ENCODE measurements at regions not wholly inside any gene's neighbourhood (a gene's known extent, or its start where the extent isn't known, plus 50 kb on each side); places are given as distances from the start of the nearest gene placed in this dataset.
"Not testable (repeated sequence)": the region's sequence is repeated elsewhere in the genome, so short reads cannot be mapped to it uniquely, and the experiment has no call there.

- no peak for FAIRE-seq
These were observed 165.9 kb upstream of the MARCKS start for GRCh38 chr6:113691260-113691656.

- FAIRE-seq: no peak
These were observed 163.3 kb upstream of the MARCKS start for GRCh38 chr6:113693851-113694250.

GRCh38 chr6:113694278-113695077, 162.7 kb upstream of the MARCKS start:
- FAIRE-seq: no peak

DNA sequence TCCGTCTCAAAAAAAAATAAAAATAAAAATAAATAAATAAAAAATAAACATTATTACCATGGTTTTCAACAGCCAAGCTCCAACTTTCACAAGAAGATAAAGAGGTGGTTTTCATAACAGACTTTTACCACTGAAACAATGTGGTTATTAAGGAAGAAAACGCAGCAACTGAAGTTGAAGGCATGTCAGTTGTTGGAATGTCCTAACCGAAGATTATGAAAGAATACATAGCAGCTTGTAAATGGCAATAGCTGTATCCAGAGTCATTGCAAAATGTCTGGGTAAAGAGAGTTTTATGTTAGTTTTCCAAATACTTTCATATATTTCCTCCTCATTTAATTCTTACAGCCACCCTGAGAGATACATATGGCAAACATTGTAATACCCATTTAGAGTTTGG, 161.6 kb upstream of the MARCKS start:
- no peak for FAIRE-seq

DNA sequence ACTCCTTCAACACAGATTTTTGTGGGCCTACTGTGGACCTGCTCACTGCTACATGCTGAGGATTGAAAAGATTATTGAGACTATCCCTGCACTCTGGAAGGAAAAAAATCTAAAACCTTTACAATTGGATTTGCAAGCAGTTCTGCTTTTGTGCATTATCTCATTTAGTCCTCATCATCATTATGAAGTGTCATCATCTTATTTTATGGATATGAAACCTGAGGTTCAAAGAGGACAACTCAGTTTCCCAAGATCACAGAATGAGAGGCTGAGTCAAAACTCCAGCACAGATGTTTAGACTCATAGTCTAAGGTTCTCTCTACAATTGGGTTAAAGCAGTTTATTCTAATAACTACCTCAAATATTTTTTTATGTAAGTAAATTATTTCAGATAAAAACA, 160.2 kb upstream of the MARCKS start:
- FAIRE-seq: no peak

GRCh38 chr6:113697632-113698410, 159.3 kb upstream of the MARCKS start:
- no peak for FAIRE-seq

DNA sequence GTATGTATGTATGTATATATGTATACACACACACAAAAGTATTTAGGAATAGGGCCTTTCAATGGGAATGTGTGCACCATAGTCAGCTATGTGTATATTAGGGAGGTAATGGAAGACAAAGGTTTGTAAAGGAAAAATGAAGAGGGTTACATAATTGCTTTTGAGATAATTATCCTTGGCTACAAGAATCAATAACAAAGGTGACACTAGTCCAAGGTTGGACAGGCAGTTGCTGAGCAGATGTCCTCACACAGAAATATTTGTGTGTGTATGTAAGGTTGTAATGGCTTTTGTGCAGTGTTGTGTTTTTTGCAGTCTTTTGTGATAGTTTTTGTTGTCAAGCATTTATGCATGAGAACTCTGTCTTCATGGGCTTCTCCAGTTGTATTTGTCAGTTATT, 157.9 kb upstream of the MARCKS start:
- FAIRE-seq: no peak

GRCh38 chr6:113701552-113702254, 155.4 kb upstream of the MARCKS start:
- FAIRE-seq: no peak

GRCh38 chr6:113707194-113707593, 150.0 kb upstream of the MARCKS start:
- no peak for FAIRE-seq

- FAIRE-seq: no peak
These were observed 147.1 kb upstream of the MARCKS start for GRCh38 chr6:113709936-113710509.

DNA sequence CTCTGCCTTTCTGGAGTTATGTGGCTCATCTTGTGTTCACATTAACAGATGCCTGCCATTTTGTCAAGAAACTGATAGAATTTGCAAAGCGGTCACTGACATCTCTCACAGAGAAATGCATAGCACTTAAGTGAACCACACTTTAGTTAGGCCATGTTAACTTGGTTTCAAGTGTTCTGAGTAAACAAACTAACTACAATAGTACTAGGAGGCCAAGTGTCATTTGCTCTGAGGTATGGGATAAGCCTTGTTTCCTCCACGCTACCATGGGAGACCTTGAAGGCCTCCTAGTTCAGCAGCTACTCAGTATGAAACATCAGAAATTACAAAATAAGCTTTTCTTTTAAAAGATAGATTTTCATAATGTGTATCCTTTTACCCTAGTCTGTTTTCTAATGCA, 143.5 kb upstream of the MARCKS start:
- FAIRE-seq: no peak

- FAIRE-seq: no peak
These were observed 138.6 kb upstream of the MARCKS start for GRCh38 chr6:113718588-113718987.

DNA sequence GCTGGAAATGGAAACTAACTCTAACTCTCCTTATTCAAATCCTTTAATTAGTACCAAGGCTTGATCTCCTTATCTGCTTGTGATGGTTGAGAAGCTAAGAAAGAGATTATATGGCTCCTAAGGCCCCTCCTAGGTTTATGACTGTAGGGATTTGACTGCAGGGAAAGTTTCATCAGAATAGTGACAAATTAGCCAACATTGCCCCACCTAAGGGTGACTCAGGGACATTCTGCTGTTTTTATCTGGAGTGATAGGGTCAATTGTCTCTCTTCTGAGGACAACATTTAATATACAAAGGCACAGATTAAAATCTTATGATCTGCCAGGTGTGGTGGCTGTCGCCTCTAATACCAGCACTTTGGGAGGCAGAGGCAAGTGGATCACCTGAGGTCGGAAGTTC, 138.1 kb upstream of the MARCKS start:
- FAIRE-seq: no peak

- FAIRE-seq: no peak
These were observed 137.6 kb upstream of the MARCKS start for GRCh38 chr6:113719545-113719944.

DNA sequence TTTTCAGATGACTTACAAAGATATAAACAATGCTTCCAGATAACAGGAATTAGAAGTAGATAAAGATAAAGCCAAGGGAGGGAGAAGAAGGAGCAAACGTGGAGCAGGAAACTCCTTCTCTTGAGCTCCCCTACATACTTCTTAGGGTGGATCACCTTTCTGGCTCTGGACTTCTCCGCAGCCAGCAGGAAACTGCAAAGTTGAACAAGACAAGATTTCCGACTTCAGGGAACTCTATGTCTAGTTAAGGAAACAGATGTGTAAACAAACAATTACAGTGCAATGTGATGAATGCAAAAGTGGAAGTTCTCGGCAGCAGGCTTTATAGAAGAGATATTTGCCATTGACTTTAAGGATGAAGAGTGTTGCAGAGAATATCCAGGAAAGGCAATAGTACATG, 134.0 kb upstream of the MARCKS start:
- FAIRE-seq: no peak

DNA sequence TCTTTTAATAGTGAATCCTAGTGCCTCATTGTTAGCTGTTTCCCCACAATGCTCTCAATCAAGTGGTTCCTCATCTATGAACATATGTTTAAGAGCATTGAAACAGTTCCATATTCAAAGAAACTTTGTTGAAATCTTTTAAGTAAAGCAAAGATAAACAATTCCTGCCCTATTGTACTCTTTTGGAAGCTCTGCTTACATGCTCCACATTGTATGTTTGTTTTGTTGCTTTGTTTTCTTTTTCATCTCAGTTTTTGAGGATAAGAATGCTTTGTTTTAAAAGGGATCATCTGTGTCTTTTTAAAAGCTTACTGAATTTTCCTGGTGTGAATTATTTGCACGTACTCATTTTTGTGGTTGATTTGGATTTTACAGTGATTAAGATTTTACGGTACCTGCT, 132.2 kb upstream of the MARCKS start:
- FAIRE-seq: not testable (repeated sequence)

DNA sequence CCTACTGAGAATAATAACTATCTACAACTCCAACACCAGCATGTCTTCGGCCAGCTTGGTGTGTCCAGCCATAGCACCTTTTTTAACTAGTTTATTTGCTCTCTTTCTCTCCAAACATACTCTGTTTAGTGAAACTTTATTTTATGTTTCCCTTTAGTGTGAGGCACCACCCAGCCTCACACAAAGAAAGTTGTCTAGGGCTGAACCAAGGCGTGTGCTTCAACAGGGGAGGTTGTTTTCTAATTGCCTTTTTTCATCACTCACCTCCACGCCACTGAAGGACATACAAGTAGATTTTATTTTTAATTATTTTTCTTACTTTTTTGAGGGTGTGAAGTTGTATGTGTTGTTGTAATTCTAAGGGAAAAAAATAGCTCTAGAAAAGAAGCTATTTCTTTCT, 125.6 kb upstream of the MARCKS start:
- no peak for FAIRE-seq

DNA sequence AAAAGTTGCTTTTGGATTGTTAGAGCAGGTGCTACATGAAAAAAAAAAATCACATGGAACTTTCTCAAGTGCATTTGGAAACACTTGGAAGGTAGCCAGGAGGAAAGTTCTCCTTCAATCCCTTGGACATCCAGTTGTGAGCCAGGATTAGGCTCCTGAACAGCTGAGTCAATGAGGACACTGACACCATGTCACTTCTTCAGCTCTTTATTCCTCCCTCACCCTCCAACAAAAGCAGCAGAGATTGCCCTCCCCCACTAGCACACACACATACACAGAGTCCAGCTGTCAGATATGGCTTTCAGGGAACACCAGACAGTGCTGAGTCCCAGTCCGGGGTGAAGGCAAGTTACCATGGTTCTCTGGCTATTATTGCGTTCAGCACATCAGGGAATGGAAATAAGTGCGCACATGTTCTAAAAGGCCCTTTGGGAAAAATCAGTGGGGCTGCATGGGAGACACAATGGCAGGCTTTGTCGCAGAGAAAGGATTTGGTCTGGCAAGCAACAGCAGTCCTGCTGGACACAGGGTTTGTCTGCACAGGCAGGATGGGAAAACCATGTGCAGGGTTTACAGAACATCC, 124.7 kb upstream of the MARCKS start:
- FAIRE-seq: peak; percentile 33

- FAIRE-seq: no peak
These were observed 123.8 kb upstream of the MARCKS start for GRCh38 chr6:113733381-113733780.

GRCh38 chr6:113734982-113735381, 122.2 kb upstream of the MARCKS start:
- no peak for FAIRE-seq

DNA sequence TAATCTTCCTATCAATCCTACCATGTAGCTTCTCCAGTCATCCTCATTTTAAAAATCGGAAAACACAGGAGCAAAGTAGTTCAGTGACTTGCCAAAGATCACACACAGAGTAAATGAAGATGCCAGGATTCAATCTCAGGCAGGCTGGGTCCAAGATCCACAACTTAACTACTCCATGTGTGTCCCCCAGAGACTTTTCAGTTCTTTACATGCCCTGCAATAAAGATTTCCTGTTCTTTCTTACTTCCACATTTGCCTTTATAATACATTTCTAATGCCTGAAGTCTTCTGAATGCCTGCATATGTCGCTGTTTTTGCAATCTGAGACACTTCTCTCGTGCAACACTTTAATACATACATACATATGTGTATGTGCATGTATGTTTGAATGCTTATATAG, 121.7 kb upstream of the MARCKS start:
- no peak for FAIRE-seq

- no peak for FAIRE-seq
These were observed 120.2 kb upstream of the MARCKS start for GRCh38 chr6:113736978-113737377.

GRCh38 chr6:113739041-113739655, 118.0 kb upstream of the MARCKS start:
- FAIRE-seq: no peak

All from islet of Langerhans (tissue), 1 donor.